Neural progenitor cell (in vitro differentiated cells): ENCODE measurements at regions not wholly inside any gene's neighbourhood (a gene's known extent, or its start where the extent isn't known, plus 50 kb on each side); places are given as distances from the start of the nearest gene placed in this dataset.

Experiments used
- DNase-seq: peaks from one replicate; pipeline ENCODE4 v3.0.0-alpha.2; 2016; ENCODE audit warnings: low spot score
- H2AFZ ChIP-seq: fragments of 200-600 bp; sonication (generic); replicated peaks from 2 replicates; pipeline ENCODE4 v1.6.1; 2016; ENCODE audit warnings: antibody characterized with exemption
- H3F3A ChIP-seq: fragments of 200-600 bp; sonication (generic); 2 replicates; pipeline ENCODE4 v1.6.1; 2016; ENCODE audit warnings: antibody characterized with exemption, low read depth
- H3K27ac ChIP-seq: fragments of 200-600 bp; sonication (generic); 2 replicates; pipeline ENCODE4 v1.5.1; 2016; ENCODE audit warnings: mild to moderate bottlenecking
- H3K27me3 ChIP-seq: fragments of 200-600 bp; sonication (generic); 2 replicates; pipeline ENCODE4 v1.6.1; 2016; ENCODE audit warnings: mild to moderate bottlenecking, moderate library complexity
- H3K36me3 ChIP-seq: fragments of 200-600 bp; sonication (generic); 2 replicates; pipeline ENCODE4 v1.5.1; 2016
- H3K4me1 ChIP-seq: fragments of 200-600 bp; sonication (generic); 2 replicates; pipeline ENCODE4 v1.6.1; 2016; ENCODE audit warnings: mixed run types
- H3K4me2 ChIP-seq: fragments of 200-600 bp; sonication (generic); 2 replicates; pipeline ENCODE4 v1.6.1; 2016
- H3K4me3 ChIP-seq: fragments of 200-600 bp; sonication (generic); 2 replicates; pipeline ENCODE4 v1.5.1; 2016
- H3K79me2 ChIP-seq: fragments of 200-600 bp; sonication (generic); 2 replicates; pipeline ENCODE4 v1.6.1; 2016; ENCODE audit warnings: low read depth
- H3K9ac ChIP-seq: fragments of 200-600 bp; sonication (generic); 2 replicates; pipeline ENCODE4 v1.6.1; 2016
- H3K9me3 ChIP-seq: fragments of 200-600 bp; sonication (generic); 2 replicates; pipeline ENCODE4 v1.5.1; 2016; ENCODE audit warnings: low read depth
- H4K20me1 ChIP-seq: fragments of 200-600 bp; sonication (generic); 2 replicates; pipeline ENCODE4 v1.6.1; 2016; ENCODE audit warnings: low read depth
- H3K27ac Mint-ChIP-seq: 3 replicates; pipeline ENCODE4 v1.8.0; 2021; ENCODE audit warnings: mixed read lengths
- H3K27me3 Mint-ChIP-seq: 2 replicates; pipeline ENCODE4 v1.8.0; 2022; ENCODE audit warnings: low read depth, mild to moderate bottlenecking, inconsistent platforms, moderate library complexity, mixed read lengths; ENCODE audit not compliant: insufficient read depth
- H3K36me3 Mint-ChIP-seq: 3 replicates; pipeline ENCODE4 v1.8.0; 2021; ENCODE audit warnings: mixed read lengths
- H3K4me1 Mint-ChIP-seq: 3 replicates; pipeline ENCODE4 v1.8.0; 2021; ENCODE audit warnings: mixed read lengths
- H3K4me3 Mint-ChIP-seq: 3 replicates; pipeline ENCODE4 v1.8.0; 2021; ENCODE audit warnings: mild to moderate bottlenecking, moderate library complexity, mixed read lengths
- H3K9me3 Mint-ChIP-seq: 3 replicates; pipeline ENCODE4 v1.8.0; 2020; ENCODE audit warnings: mixed read lengths
- EZH2 ChIP-seq: fragments of 200-600 bp; sonication (generic); IDR thresholded peaks from 2 replicates; pipeline ENCODE4 v1.6.1; 2017; ENCODE audit warnings: antibody characterized with exemption, mild to moderate bottlenecking, moderate library complexity
- EZH2phosphoT487 ChIP-seq: fragments of 200-600 bp; sonication (generic); IDR thresholded peaks from 2 replicates; pipeline ENCODE4 v1.6.1; 2017; ENCODE audit warnings: antibody characterized with exemption
- TF ChIP-seq, protein P1 (sequence below): fragments of 200-600 bp; sonication (generic); IDR thresholded peaks from 2 replicates; pipeline ENCODE4 v1.5.1; 2017; ENCODE audit warnings: antibody characterized with exemption, mild to moderate bottlenecking

- Histone ChIP-seq H3K79me2 (no peaks in the 10 kb centered on the region), H3K27me3 (no peaks in the 10 kb centered on the region), H3K4me2 (no peak overlapping the region), H3K4me1 (no peaks in the 10 kb centered on the region), H3F3A (no peaks in the 10 kb centered on the region), H3K9me3 (no peaks in the 10 kb centered on the region), H3K36me3 (no peaks in the 10 kb centered on the region), H3K4me3 (no peak overlapping the region), H3K9ac (no peak overlapping the region), H2AFZ (no peak overlapping the region), H3K27ac (no peak overlapping the region), H4K20me1 (no peaks in the 10 kb centered on the region)
- H3K4me1 Mint-ChIP-seq: peaks cover 9% of the 10 kb centered on the region
- TF ChIP-seq, protein P1, sequence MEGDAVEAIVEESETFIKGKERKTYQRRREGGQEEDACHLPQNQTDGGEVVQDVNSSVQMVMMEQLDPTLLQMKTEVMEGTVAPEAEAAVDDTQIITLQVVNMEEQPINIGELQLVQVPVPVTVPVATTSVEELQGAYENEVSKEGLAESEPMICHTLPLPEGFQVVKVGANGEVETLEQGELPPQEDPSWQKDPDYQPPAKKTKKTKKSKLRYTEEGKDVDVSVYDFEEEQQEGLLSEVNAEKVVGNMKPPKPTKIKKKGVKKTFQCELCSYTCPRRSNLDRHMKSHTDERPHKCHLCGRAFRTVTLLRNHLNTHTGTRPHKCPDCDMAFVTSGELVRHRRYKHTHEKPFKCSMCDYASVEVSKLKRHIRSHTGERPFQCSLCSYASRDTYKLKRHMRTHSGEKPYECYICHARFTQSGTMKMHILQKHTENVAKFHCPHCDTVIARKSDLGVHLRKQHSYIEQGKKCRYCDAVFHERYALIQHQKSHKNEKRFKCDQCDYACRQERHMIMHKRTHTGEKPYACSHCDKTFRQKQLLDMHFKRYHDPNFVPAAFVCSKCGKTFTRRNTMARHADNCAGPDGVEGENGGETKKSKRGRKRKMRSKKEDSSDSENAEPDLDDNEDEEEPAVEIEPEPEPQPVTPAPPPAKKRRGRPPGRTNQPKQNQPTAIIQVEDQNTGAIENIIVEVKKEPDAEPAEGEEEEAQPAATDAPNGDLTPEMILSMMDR: no peak
- TF ChIP-seq EZH2: no peak
- TF ChIP-seq EZH2phosphoT487: no peak
- no peak for DNase-seq
- no peak overlapping the region for H3K27ac Mint-ChIP-seq
- H3K4me3 Mint-ChIP-seq: no peak overlapping the region
- H3K9me3 Mint-ChIP-seq: peaks cover 8% of the 10 kb centered on the region
- H3K27me3 Mint-ChIP-seq: no peaks in the 10 kb centered on the region
- H3K36me3 Mint-ChIP-seq: peaks cover 2% of the 10 kb centered on the region
Observed at GRCh38 chr7:91512958-91513357, 248.7 kb downstream of the FZD1 start.

DNA sequence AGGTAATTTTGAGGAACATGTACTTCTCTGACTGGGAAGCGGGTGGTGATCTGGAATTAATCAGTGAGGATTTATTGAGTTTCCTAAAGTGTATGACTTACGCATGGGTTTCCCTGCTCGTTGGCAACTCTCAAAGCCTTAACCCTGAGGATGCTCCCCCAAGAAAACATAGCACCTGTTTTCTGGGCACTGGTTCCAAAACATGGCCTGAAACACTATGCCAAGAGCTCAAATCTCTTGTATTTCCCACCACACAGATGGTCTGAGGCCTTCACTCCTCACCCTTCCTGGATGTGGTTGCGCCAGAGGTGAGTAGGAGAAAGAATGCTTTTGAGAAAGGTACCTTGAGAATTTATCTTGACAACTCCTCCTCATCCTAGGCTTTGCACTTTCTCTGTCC is 250.4 kb downstream of the FZD1 start:
- Mint-ChIP-seq H3K4me1 (peaks cover 20% of the 10 kb centered on the region), H3K27me3 (no peaks in the 10 kb centered on the region), H3K36me3 (no peaks in the 10 kb centered on the region), H3K9me3 (peaks cover 6% of the 10 kb centered on the region), H3K4me3 (no peak overlapping the region), H3K27ac (no peak overlapping the region)
- TF ChIP-seq, protein P1: no peak
- no peak for TF ChIP-seq EZH2
- no peak for TF ChIP-seq EZH2phosphoT487
- Histone ChIP-seq H2AFZ (no peak overlapping the region), H3F3A (no peaks in the 10 kb centered on the region), H4K20me1 (no peaks in the 10 kb centered on the region), H3K9me3 (no peaks in the 10 kb centered on the region), H3K27ac (no peak overlapping the region), H3K9ac (no peak overlapping the region), H3K4me3 (no peak overlapping the region), H3K4me2 (no peak overlapping the region), H3K79me2 (no peaks in the 10 kb centered on the region), H3K4me1 (peaks cover 8% of the 10 kb centered on the region), H3K27me3 (no peaks in the 10 kb centered on the region), H3K36me3 (no peaks in the 10 kb centered on the region)
- DNase-seq: no peak

DNA sequence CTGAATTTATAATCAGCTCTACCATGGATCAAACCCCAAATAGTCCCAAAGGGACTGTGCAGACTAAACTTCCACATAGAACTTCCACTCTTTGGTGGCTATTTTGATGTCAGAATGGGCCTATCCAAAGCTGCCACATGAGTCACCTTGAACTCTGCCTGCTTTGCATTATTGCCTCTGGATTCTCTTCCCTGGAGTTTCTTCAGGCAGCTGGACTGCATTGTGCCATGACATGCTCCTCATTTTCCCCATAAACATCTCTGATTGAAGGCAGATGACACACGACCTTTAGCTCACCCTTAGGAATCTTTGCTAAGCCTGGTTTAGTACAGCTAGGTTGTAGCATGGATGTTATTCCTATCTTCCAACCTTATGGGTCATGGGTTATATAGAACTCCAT is 251.7 kb downstream of the FZD1 start:
- peaks cover 3% of the 10 kb centered on the region for H3K9me3 Mint-ChIP-seq
- H3K27ac Mint-ChIP-seq: no peak overlapping the region
- no peaks in the 10 kb centered on the region for H3K79me2 ChIP-seq
- H3K36me3 Mint-ChIP-seq: no peaks in the 10 kb centered on the region
- no peak for DNase-seq
- no peaks in the 10 kb centered on the region for H3K27me3 ChIP-seq
- no peaks in the 10 kb centered on the region for H3F3A ChIP-seq
- H3K4me1 Mint-ChIP-seq: peaks cover 31% of the 10 kb centered on the region
- H3K27ac ChIP-seq: no peak overlapping the region
- no peak overlapping the region for H3K4me2 ChIP-seq
- no peaks in the 10 kb centered on the region for H4K20me1 ChIP-seq
- no peak overlapping the region for H3K4me3 ChIP-seq
- no peaks in the 10 kb centered on the region for H3K36me3 ChIP-seq
- H2AFZ ChIP-seq: no peak overlapping the region
- H3K4me3 Mint-ChIP-seq: no peak overlapping the region
- no peak for TF ChIP-seq EZH2phosphoT487
- TF ChIP-seq EZH2: no peak
- TF ChIP-seq, protein P1: no peak
- H3K27me3 Mint-ChIP-seq: no peaks in the 10 kb centered on the region
- H3K9ac ChIP-seq: no peak overlapping the region
- H3K9me3 ChIP-seq: no peaks in the 10 kb centered on the region
- peaks cover 16% of the 10 kb centered on the region for H3K4me1 ChIP-seq
